ENCODE measurements at regions not wholly inside any gene's neighbourhood (a gene's known extent, or its start where the extent isn't known, plus 50 kb on each side); places are given as distances from the start of the nearest gene placed in this dataset.

GRCh38 chr3:182382112-182382857, 411.0 kb upstream of the ATP11B start:
- Mint-ChIP-seq H3K27ac (ENCODE audit: unreplicated experiment) (no peak overlapping the region), H3K36me3 (ENCODE audit: unreplicated experiment) (no peaks in the 10 kb centered on the region), H3K4me1 (ENCODE audit: unreplicated experiment) (peaks cover 4% of the 10 kb centered on the region), H3K27me3 (ENCODE audit: unreplicated experiment) (peaks cover 6% of the 10 kb centered on the region), H3K4me3 (ENCODE audit: unreplicated experiment) (no peak overlapping the region), H3K9me3 (ENCODE audit: unreplicated experiment) (no peaks in the 10 kb centered on the region)
- no peak for TF ChIP-seq CTCF (IDR thresholded peaks at IDR 0.05)
- no peak for DNase-seq (ENCODE audit: extremely low spot score, unreplicated experiment)

- H3K27me3 Mint-ChIP-seq (ENCODE audit: unreplicated experiment), result peaks cover 6% of the 10 kb centered on the region
- peaks cover 4% of the 10 kb centered on the region for H3K4me1 Mint-ChIP-seq (ENCODE audit: unreplicated experiment)
- no peak overlapping the region for H3K4me3 Mint-ChIP-seq (ENCODE audit: unreplicated experiment)
- DNase-seq (ENCODE audit: extremely low spot score, unreplicated experiment), result no peak
- H3K36me3 Mint-ChIP-seq (ENCODE audit: unreplicated experiment), result no peaks in the 10 kb centered on the region
- no peaks in the 10 kb centered on the region for H3K9me3 Mint-ChIP-seq (ENCODE audit: unreplicated experiment)
- no peak for TF ChIP-seq CTCF (IDR thresholded peaks at IDR 0.05)
- no peak overlapping the region for H3K27ac Mint-ChIP-seq (ENCODE audit: unreplicated experiment)
These were observed 409.1 kb upstream of the ATP11B start for GRCh38 chr3:182384221-182384620.

GRCh38 chr3:182385356-182385755, 407.9 kb upstream of the ATP11B start:
- Mint-ChIP-seq H3K36me3 (ENCODE audit: unreplicated experiment) (no peaks in the 10 kb centered on the region), H3K9me3 (ENCODE audit: unreplicated experiment) (no peaks in the 10 kb centered on the region), H3K4me3 (ENCODE audit: unreplicated experiment) (no peak overlapping the region), H3K27ac (ENCODE audit: unreplicated experiment) (no peak overlapping the region), H3K27me3 (ENCODE audit: unreplicated experiment) (peaks cover 6% of the 10 kb centered on the region), H3K4me1 (ENCODE audit: unreplicated experiment) (peaks cover 4% of the 10 kb centered on the region)
- TF ChIP-seq CTCF (IDR thresholded peaks at IDR 0.05), result no peak
- DNase-seq (ENCODE audit: extremely low spot score, unreplicated experiment), result no peak

- no peaks in the 10 kb centered on the region for H3K9me3 Mint-ChIP-seq (ENCODE audit: unreplicated experiment)
- DNase-seq (ENCODE audit: extremely low spot score, unreplicated experiment), result no peak
- TF ChIP-seq CTCF (IDR thresholded peaks at IDR 0.05), result no peak
These were observed 404.8 kb upstream of the ATP11B start for GRCh38 chr3:182388506-182388905.

GRCh38 chr3:182389071-182389815, 404.1 kb upstream of the ATP11B start:
- H3K4me3 Mint-ChIP-seq (ENCODE audit: unreplicated experiment), result no peak overlapping the region
- no peaks in the 10 kb centered on the region for H3K9me3 Mint-ChIP-seq (ENCODE audit: unreplicated experiment)
- no peaks in the 10 kb centered on the region for H3K36me3 Mint-ChIP-seq (ENCODE audit: unreplicated experiment)
- no peak overlapping the region for H3K27ac Mint-ChIP-seq (ENCODE audit: unreplicated experiment)
- TF ChIP-seq CTCF (IDR thresholded peaks at IDR 0.05), result no peak
- DNase-seq (ENCODE audit: extremely low spot score, unreplicated experiment), result no peak
- H3K4me1 Mint-ChIP-seq (ENCODE audit: unreplicated experiment), result peaks cover under 1% of the 10 kb centered on the region
- H3K27me3 Mint-ChIP-seq (ENCODE audit: unreplicated experiment), result peaks cover 6% of the 10 kb centered on the region

More at GRCh38 chr3:182388506-182388905, 404.8 kb upstream of the ATP11B start:
- Mint-ChIP-seq H3K27ac (ENCODE audit: unreplicated experiment) (no peak overlapping the region), H3K27me3 (ENCODE audit: unreplicated experiment) (peaks cover 6% of the 10 kb centered on the region), H3K4me3 (ENCODE audit: unreplicated experiment) (no peak overlapping the region), H3K4me1 (ENCODE audit: unreplicated experiment) (peaks cover 4% of the 10 kb centered on the region), H3K36me3 (ENCODE audit: unreplicated experiment) (no peaks in the 10 kb centered on the region)

All from osteocyte (in vitro differentiated cells).